Progenitor cell of endocrine pancreas (in vitro differentiated cells): ENCODE measurements at regions not wholly inside any gene's neighbourhood (a gene's known extent, or its start where the extent isn't known, plus 50 kb on each side); places are given as distances from the start of the nearest gene placed in this dataset.

Experiments
- DNase-seq: peaks from one replicate; pipeline ENCODE4 v3.0.0; 2021; ENCODE audit warnings: low spot score; ENCODE audit not compliant: unreplicated experiment
- H3K27ac Mint-ChIP-seq: 2 replicates; pipeline ENCODE4 v1.8.0; 2021; ENCODE audit warnings: mild to moderate bottlenecking, moderate library complexity, mixed read lengths
- H3K27me3 Mint-ChIP-seq: 2 replicates; pipeline ENCODE4 v1.8.0; 2021; ENCODE audit warnings: mixed read lengths
- H3K36me3 Mint-ChIP-seq: 2 replicates; pipeline ENCODE4 v1.8.0; 2022; ENCODE audit warnings: mixed read lengths; ENCODE audit not compliant: insufficient read depth
- H3K4me1 Mint-ChIP-seq: 2 replicates; pipeline ENCODE4 v1.8.0; 2021; ENCODE audit warnings: low read depth, mixed read lengths
- H3K4me3 Mint-ChIP-seq: 2 replicates; pipeline ENCODE4 v1.8.0; 2021; ENCODE audit warnings: low read depth, mild to moderate bottlenecking, moderate library complexity, mixed read lengths
- H3K9me3 Mint-ChIP-seq: 2 replicates; pipeline ENCODE4 v1.8.0; 2021; ENCODE audit warnings: low read depth, mixed read lengths
- CTCF ChIP-seq: fragments of 200-600 bp; sonication (generic); IDR thresholded peaks from one replicate; pipeline ENCODE4 v1.5.0; 2021; ENCODE audit warnings: antibody characterized with exemption, mild to moderate bottlenecking; ENCODE audit not compliant: unreplicated experiment

GRCh38 chr6:145060714-145061113 is 674.6 kb downstream of the EPM2A start:
- Mint-ChIP-seq H3K4me1 (no peaks in the 10 kb centered on the region), H3K4me3 (no peak overlapping the region), H3K27ac (no peak overlapping the region), H3K27me3 (no peaks in the 10 kb centered on the region), H3K9me3 (peaks cover 3% of the 10 kb centered on the region), H3K36me3 (no peaks in the 10 kb centered on the region)
- no peak for TF ChIP-seq CTCF
- DNase-seq: no peak

GRCh38 chr6:145063091-145063490 is 672.2 kb downstream of the EPM2A start:
- Mint-ChIP-seq H3K27ac (no peak overlapping the region), H3K4me1 (no peaks in the 10 kb centered on the region), H3K9me3 (peaks cover 2% of the 10 kb centered on the region), H3K27me3 (no peaks in the 10 kb centered on the region), H3K4me3 (no peak overlapping the region), H3K36me3 (no peaks in the 10 kb centered on the region)
- no peak for DNase-seq
- no peak for TF ChIP-seq CTCF

GRCh38 chr6:145067430-145067829 is 667.9 kb downstream of the EPM2A start:
- no peak for TF ChIP-seq CTCF
- H3K27me3 Mint-ChIP-seq: no peaks in the 10 kb centered on the region
- no peaks in the 10 kb centered on the region for H3K4me1 Mint-ChIP-seq
- no peaks in the 10 kb centered on the region for H3K36me3 Mint-ChIP-seq
- H3K4me3 Mint-ChIP-seq: no peak overlapping the region
- DNase-seq: no peak
- peaks cover 4% of the 10 kb centered on the region for H3K9me3 Mint-ChIP-seq
- H3K27ac Mint-ChIP-seq: no peak overlapping the region

- H3K4me3 Mint-ChIP-seq: no peak overlapping the region
- no peaks in the 10 kb centered on the region for H3K4me1 Mint-ChIP-seq
- H3K9me3 Mint-ChIP-seq: peaks cover 4% of the 10 kb centered on the region
- H3K36me3 Mint-ChIP-seq: no peaks in the 10 kb centered on the region
- no peak for TF ChIP-seq CTCF
- no peaks in the 10 kb centered on the region for H3K27me3 Mint-ChIP-seq
- no peak overlapping the region for H3K27ac Mint-ChIP-seq
- DNase-seq: no peak
Observed at GRCh38 chr6:145068577-145068976, 666.7 kb downstream of the EPM2A start.

- Mint-ChIP-seq H3K36me3 (no peaks in the 10 kb centered on the region), H3K4me3 (no peak overlapping the region), H3K27me3 (no peaks in the 10 kb centered on the region), H3K9me3 (peaks cover 4% of the 10 kb centered on the region), H3K27ac (no peak overlapping the region), H3K4me1 (no peaks in the 10 kb centered on the region)
- DNase-seq: no peak
- TF ChIP-seq CTCF: no peak
Observed at GRCh38 chr6:145069966-145070365, 665.4 kb downstream of the EPM2A start.
